HL-60 (cell line): ENCODE measurements at regions not wholly inside any gene's neighbourhood (a gene's known extent, or its start where the extent isn't known, plus 50 kb on each side); places are given as distances from the start of the nearest gene placed in this dataset.
"Not testable (repeated sequence)": the region's sequence is repeated elsewhere in the genome, so short reads cannot be mapped to it uniquely, and the experiment has no call there.

ENCODE experiments used
- DNase-seq, 2 experiments: peaks; one replicate each; pipeline ENCODE4 v3.0.0-alpha.2; 2010 to 2020; ENCODE audit warnings: low read depth in 1 of 2, low spot score in 1 of 2
- H3K27ac ChIP-seq: fragments of 250-450 bp; sonication (Bioruptor Pico); replicated peaks from 2 replicates; pipeline ENCODE4 v1.5.1; 2020; ENCODE audit warnings: mild to moderate bottlenecking, moderate library complexity
- H3K27me3 ChIP-seq: fragments of 250-450 bp; sonication (Bioruptor Pico); 2 replicates; pipeline ENCODE4 v1.5.1; 2021; ENCODE audit warnings: mild to moderate bottlenecking, moderate library complexity; ENCODE audit not compliant: insufficient read depth, poor library complexity, severe bottlenecking
- H3K4me3 ChIP-seq: replicated peaks from 2 replicates; pipeline ENCODE4 v1.5.1; 2011; ENCODE audit warnings: mild to moderate bottlenecking, control low read depth, low read length; ENCODE audit not compliant: insufficient read depth
- CTCF ChIP-seq: IDR thresholded peaks from one replicate; pipeline ENCODE4 v1.5.1; 2011; ENCODE audit warnings: low read length, control low read depth, inconsistent platforms; ENCODE audit not compliant: insufficient read depth
- GABPA ChIP-seq: IDR thresholded peaks from 2 replicates; pipeline ENCODE4 v1.6.1; 2012; ENCODE audit warnings: low read depth
- POLR2AphosphoS5 ChIP-seq: IDR thresholded peaks from 2 replicates; pipeline ENCODE4 v1.6.1; 2012; ENCODE audit warnings: low read depth
- REST ChIP-seq: IDR thresholded peaks from 2 replicates; pipeline ENCODE4 v1.6.1; 2012; ENCODE audit warnings: low read depth; ENCODE audit not compliant: insufficient replicate concordance
- SPI1 ChIP-seq: IDR thresholded peaks from 2 replicates; pipeline ENCODE4 v1.6.1; 2012; ENCODE audit warnings: low read depth, mild to moderate bottlenecking, borderline replicate concordance

GRCh38 chr2:76000425-76000824, 289.7 kb upstream of the GCFC2 start:
- TF ChIP-seq POLR2AphosphoS5, result no peak
- TF ChIP-seq SPI1, result no peak
- no peak for TF ChIP-seq CTCF
- no peak for TF ChIP-seq GABPA
- TF ChIP-seq REST, result no peak
- DNase-seq, result no peak
- no peak overlapping the region for H3K4me3 ChIP-seq
- no peaks in the 10 kb centered on the region for H3K27me3 ChIP-seq
- no peak overlapping the region for H3K27ac ChIP-seq

GRCh38 chr2:75998451-75998850, 287.7 kb upstream of the GCFC2 start:
- DNase-seq, result no peak
- Histone ChIP-seq H3K4me3 (no peak overlapping the region), H3K27ac (no peak overlapping the region), H3K27me3 (no peaks in the 10 kb centered on the region)
- TF ChIP-seq GABPA (no peak), REST (no peak), SPI1 (no peak), POLR2AphosphoS5 (no peak), CTCF (no peak)

GRCh38 chr2:75994759-75995158, 284.0 kb upstream of the GCFC2 start:
- Histone ChIP-seq H3K4me3 (no peak overlapping the region), H3K27ac (no peak overlapping the region), H3K27me3 (no peaks in the 10 kb centered on the region)
- DNase-seq, result no peak
- TF ChIP-seq GABPA, result no peak
- no peak for TF ChIP-seq CTCF
- no peak for TF ChIP-seq POLR2AphosphoS5
- no peak for TF ChIP-seq SPI1

GRCh38 chr2:75988622-75989021, 277.9 kb upstream of the GCFC2 start:
- H3K27me3 ChIP-seq, DNase-seq, H3K27ac ChIP-seq, H3K4me3 ChIP-seq: not testable (repeated sequence)
